HT1080 (cell line): ENCODE measurements at regions not wholly inside any gene's neighbourhood (a gene's known extent, or its start where the extent isn't known, plus 50 kb on each side); places are given as distances from the start of the nearest gene placed in this dataset.
"Not testable (repeated sequence)": the region's sequence is repeated elsewhere in the genome, so short reads cannot be mapped to it uniquely, and the experiment has no call there.

Experiments
- DNase-seq: peaks from one replicate; pipeline ENCODE4 v3.0.0-alpha.2; 2015; ENCODE audit warnings: low read depth

- no peak for DNase-seq
These were observed 118.7 kb upstream of the CDH5 start for GRCh38 chr16:66247516-66248481.

- DNase-seq = no peak
These were observed 120.6 kb upstream of the CDH5 start for GRCh38 chr16:66245868-66246267.

- DNase-seq = peak; percentile 14
These were observed 121.4 kb upstream of the CDH5 start for GRCh38 chr16:66245072-66245471.

GRCh38 chr16:66242672-66243071 lies 123.8 kb upstream of the CDH5 start:
- DNase-seq = no peak

- not testable (repeated sequence) for DNase-seq
These were observed 124.3 kb upstream of the CDH5 start for GRCh38 chr16:66242206-66242605.

GRCh38 chr16:66240631-66241395 lies 125.7 kb upstream of the CDH5 start:
- DNase-seq = no peak

GRCh38 chr16:66240088-66240487 lies 126.4 kb upstream of the CDH5 start:
- DNase-seq = no peak

- DNase-seq = no peak
These were observed 127.8 kb upstream of the CDH5 start for GRCh38 chr16:66238696-66239095.

GRCh38 chr16:66236301-66236700 lies 130.2 kb upstream of the CDH5 start:
- no peak for DNase-seq

GRCh38 chr16:66231452-66232160 lies 134.9 kb upstream of the CDH5 start:
- no peak for DNase-seq

GRCh38 chr16:66229651-66230050 lies 136.8 kb upstream of the CDH5 start:
- DNase-seq = no peak

GRCh38 chr16:66228792-66229191 lies 137.7 kb upstream of the CDH5 start:
- DNase-seq = peak; percentile 5

- DNase-seq = no peak
These were observed 138.5 kb upstream of the CDH5 start for GRCh38 chr16:66227766-66228530.

- DNase-seq = no peak
These were observed 139.7 kb upstream of the CDH5 start for GRCh38 chr16:66226762-66227161.

- DNase-seq = no peak
These were observed 140.8 kb upstream of the CDH5 start for GRCh38 chr16:66225696-66226095.

- no peak for DNase-seq
These were observed 141.9 kb upstream of the CDH5 start for GRCh38 chr16:66224626-66225025.

- no peak for DNase-seq
These were observed 142.3 kb upstream of the CDH5 start for GRCh38 chr16:66224186-66224585.

- DNase-seq = no peak
These were observed 143.2 kb upstream of the CDH5 start for GRCh38 chr16:66223176-66223780.

- DNase-seq = no peak
These were observed 143.7 kb upstream of the CDH5 start for GRCh38 chr16:66222756-66223155.

- no peak for DNase-seq
These were observed 145.8 kb upstream of the CDH5 start for GRCh38 chr16:66220702-66221101.

- no peak for DNase-seq
These were observed 147.0 kb upstream of the CDH5 start for GRCh38 chr16:66219491-66219890.
